Calu3 (cell line): ENCODE measurements at regions not wholly inside any gene's neighbourhood (a gene's known extent, or its start where the extent isn't known, plus 50 kb on each side); places are given as distances from the start of the nearest gene placed in this dataset.
"Not testable (repeated sequence)": the region's sequence is repeated elsewhere in the genome, so short reads cannot be mapped to it uniquely, and the experiment has no call there.

ENCODE experiments used
- BruUV-seq: library from RNA; stranded (reverse); fragments of 400-500 nt; replicated peaks from 2 replicates; lab custom pipeline; 2021; lab: Mats Ljungman, UMichigan
- CTCF ChIA-PET: fragments of 300-600 bp; sonication (Branson Sonifier 250); formaldehyde crosslinking; loops from one replicate; lab custom pipeline; 2022; ENCODE audit warnings: antibody characterized with exemption; lab: Charles Lee
- DNase-seq: peaks from one replicate; pipeline ENCODE4 v3.0.0; 2022
- H3K27ac Mint-ChIP-seq: one replicate; pipeline ENCODE4 v1.8.0; 2022; ENCODE audit warnings: mixed read lengths; ENCODE audit not compliant: unreplicated experiment
- H3K27me3 Mint-ChIP-seq: one replicate; pipeline ENCODE4 v1.8.0; 2022; ENCODE audit warnings: mixed read lengths; ENCODE audit not compliant: unreplicated experiment
- H3K36me3 Mint-ChIP-seq: one replicate; pipeline ENCODE4 v1.8.0; 2022; ENCODE audit warnings: mild to moderate bottlenecking, moderate library complexity, mixed read lengths; ENCODE audit not compliant: insufficient read depth, unreplicated experiment
- H3K4me1 Mint-ChIP-seq: one replicate; pipeline ENCODE4 v1.8.0; 2022; ENCODE audit warnings: mild to moderate bottlenecking, low read depth, mixed read lengths; ENCODE audit not compliant: unreplicated experiment
- H3K4me3 Mint-ChIP-seq: one replicate; pipeline ENCODE4 v1.8.0; 2022; ENCODE audit warnings: mild to moderate bottlenecking, low read depth, moderate library complexity, mixed read lengths; ENCODE audit not compliant: unreplicated experiment
- H3K9me3 Mint-ChIP-seq: one replicate; pipeline ENCODE4 v1.8.0; 2022; ENCODE audit warnings: low read depth, mixed read lengths; ENCODE audit not compliant: unreplicated experiment
- CTCF ChIP-seq: fragments of 200-600 bp; IDR thresholded peaks from one replicate; pipeline ENCODE4 v1.8.0; 2022; ENCODE audit warnings: antibody characterized with exemption; ENCODE audit not compliant: unreplicated experiment
- intact Hi-C: fragments of 100-400 bp; cut with micrococcal nuclease; formaldehyde crosslinking; loops from one replicate; pipeline ENCODE4 v1.10.0; 2022; ENCODE audit not compliant: unreplicated experiment

- DNase-seq = no peak
- no peak for TF ChIP-seq CTCF
- intact Hi-C loops = no loop called here
- H3K27me3 Mint-ChIP-seq = peaks cover 49% of the 10 kb centered on the region
- H3K27ac Mint-ChIP-seq = no peak overlapping the region
- no peaks in the 10 kb centered on the region for H3K9me3 Mint-ChIP-seq
- no peak overlapping the region for H3K4me3 Mint-ChIP-seq
- CTCF ChIA-PET = no interaction called here
- BruUV-seq = no TSS peak
- H3K4me1 Mint-ChIP-seq = no peaks in the 10 kb centered on the region
- H3K36me3 Mint-ChIP-seq = no peaks in the 10 kb centered on the region
These were observed 205.8 kb upstream of the WSB1 start for GRCh38 chr17:27087935-27088766.

GRCh38 chr17:27088767-27089078 is 205.2 kb upstream of the WSB1 start:
- Mint-ChIP-seq H3K9me3 (no peaks in the 10 kb centered on the region), H3K36me3 (no peaks in the 10 kb centered on the region), H3K27me3 (peaks cover 43% of the 10 kb centered on the region), H3K27ac (no peak overlapping the region), H3K4me3 (no peak overlapping the region), H3K4me1 (no peaks in the 10 kb centered on the region)
- intact Hi-C loops = no loop called here
- BruUV-seq = no TSS peak
- TF ChIP-seq CTCF = no peak
- DNase-seq = no peak
- CTCF ChIA-PET = no interaction called here

GRCh38 chr17:27089079-27089928 is 204.6 kb upstream of the WSB1 start:
- DNase-seq, H3K27ac Mint-ChIP-seq, intact Hi-C loops, BruUV-seq, CTCF ChIA-PET, H3K36me3 Mint-ChIP-seq, H3K4me3 Mint-ChIP-seq, H3K9me3 Mint-ChIP-seq, H3K4me1 Mint-ChIP-seq: not testable (repeated sequence)
- H3K27me3 Mint-ChIP-seq = peaks cover 38% of the 10 kb centered on the region

- intact Hi-C loops = loop anchor here (10.0 kb wide), 1 partner anchor 55 kb away; no protein-coding TSS in a partner anchor
- no TSS peak for BruUV-seq
- no peak overlapping the region for H3K27ac Mint-ChIP-seq
- no peaks in the 10 kb centered on the region for H3K36me3 Mint-ChIP-seq
- no peak overlapping the region for H3K4me3 Mint-ChIP-seq
- no peak for TF ChIP-seq CTCF
- peaks cover 33% of the 10 kb centered on the region for H3K27me3 Mint-ChIP-seq
- H3K9me3 Mint-ChIP-seq = no peaks in the 10 kb centered on the region
- CTCF ChIA-PET = no interaction called here
- no peak for DNase-seq
- H3K4me1 Mint-ChIP-seq = no peaks in the 10 kb centered on the region
These were observed 204.0 kb upstream of the WSB1 start for GRCh38 chr17:27089929-27090247.

- H3K27me3 Mint-ChIP-seq = peaks cover 26% of the 10 kb centered on the region
- intact Hi-C loops = loop anchor here (10.0 kb wide), 1 partner anchor 54 kb away; no protein-coding TSS in a partner anchor
- CTCF ChIA-PET, H3K36me3 Mint-ChIP-seq, H3K27ac Mint-ChIP-seq, H3K4me1 Mint-ChIP-seq, H3K9me3 Mint-ChIP-seq, DNase-seq, H3K4me3 Mint-ChIP-seq, BruUV-seq: not testable (repeated sequence)
These were observed 203.4 kb upstream of the WSB1 start for GRCh38 chr17:27090450-27091042.
